ENCODE measurements at regions not wholly inside any gene's neighbourhood (a gene's known extent, or its start where the extent isn't known, plus 50 kb on each side); places are given as distances from the start of the nearest gene placed in this dataset.

GRCh38 chr16:65278874-65279273 lies 157.0 kb upstream of the CDH11 start:
- TF ChIP-seq CTCF (IDR thresholded peaks at IDR 0.05) (no peak), EZH2 (IDR thresholded peaks at IDR 0.05; ENCODE audit: borderline replicate concordance, insufficient read depth, low read depth, low read length, poor library complexity, severe bottlenecking) (no peak)
